AG04450 (cell line): ENCODE measurements at regions not wholly inside any gene's neighbourhood (a gene's known extent, or its start where the extent isn't known, plus 50 kb on each side); places are given as distances from the start of the nearest gene placed in this dataset.

Source experiments
- CTCF ChIA-PET: fragments of 300-600, 350-600 bp; formaldehyde crosslinking; extraction: SDS; loops from one replicate; lab custom pipeline; 2022; ENCODE audit warnings: antibody characterized with exemption, inconsistent platforms; lab: Charles Lee
- POLR2A ChIA-PET: fragments of 350-600 bp; formaldehyde crosslinking; extraction: SDS; loops from one replicate; lab custom pipeline; 2021; ENCODE audit warnings: antibody characterized with exemption, inconsistent platforms; lab: Yijun Ruan, JAX
- DNase-seq: peaks from one replicate; pipeline ENCODE4 v3.0.0-alpha.2; 2011; ENCODE audit warnings: low read depth, low spot score
- H3K27ac ChIP-seq: one replicate; pipeline ENCODE4 v1.5.1; 2012; ENCODE audit warnings: low read depth, low read length, control low read depth
- H3K27me3 ChIP-seq: one replicate; pipeline ENCODE4 v1.6.0; 2012; ENCODE audit warnings: low read length; ENCODE audit not compliant: control insufficient read depth, insufficient read depth
- H3K4me3 ChIP-seq: 2 replicates; pipeline ENCODE4 v1.5.1; 2011; ENCODE audit warnings: mild to moderate bottlenecking, low read depth, low read length, control low read depth
- H3K9me3 ChIP-seq: 2 replicates; pipeline ENCODE4 v1.5.1; 2012; ENCODE audit warnings: low read length; ENCODE audit not compliant: control insufficient read depth, insufficient read depth
- CTCF ChIP-seq: IDR thresholded peaks from 2 replicates; pipeline ENCODE4 v1.5.1; 2011; ENCODE audit warnings: low read depth, low read length, control low read depth, inconsistent platforms

GRCh38 chr21:24781146-24781545 lies 826.1 kb downstream of the MRPL39 start:
- TF ChIP-seq CTCF: no peak
- no peak overlapping the region for H3K4me3 ChIP-seq
- H3K27ac ChIP-seq: no peak overlapping the region
- CTCF ChIA-PET: interaction anchor here (0.7 kb wide), 1 partner anchor 22 kb away, joined by 4 read pairs; no protein-coding TSS in a partner anchor
- DNase-seq: no peak
- H3K27me3 ChIP-seq: no peaks in the 10 kb centered on the region
- POLR2A ChIA-PET: no interaction called here
- H3K9me3 ChIP-seq: no peaks in the 10 kb centered on the region

DNA sequence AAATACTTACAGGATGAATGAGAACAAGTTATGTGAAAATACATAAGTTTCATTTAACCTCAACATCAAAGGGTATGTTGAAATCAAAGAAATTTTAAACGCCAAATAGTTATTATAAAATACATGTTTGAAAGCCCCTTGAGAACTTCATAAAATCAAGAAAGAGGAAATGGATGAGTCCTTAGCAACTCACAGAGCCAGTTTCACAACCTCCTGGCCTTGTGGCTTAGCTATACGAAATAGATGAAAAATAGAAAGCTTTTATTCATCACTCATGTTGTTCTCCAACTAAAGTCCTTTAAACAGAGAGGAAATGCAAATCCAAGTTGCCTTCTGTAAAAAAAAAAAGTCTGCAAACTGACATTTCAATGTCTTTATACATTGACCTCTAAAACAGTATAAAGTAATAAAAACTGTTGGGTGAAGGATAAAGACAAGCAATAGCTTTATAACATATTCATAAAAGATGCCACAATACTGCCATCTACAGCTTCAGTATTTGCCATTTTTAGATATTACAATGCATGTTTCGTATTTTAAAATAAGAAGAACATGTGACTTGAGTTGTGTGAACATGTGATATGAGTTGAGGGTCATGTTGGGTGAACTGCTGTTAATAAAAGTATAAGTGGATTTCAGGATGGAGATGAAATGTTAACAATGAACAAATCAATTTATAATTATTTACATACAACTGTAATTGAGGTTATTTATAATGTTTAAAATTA lies 847.8 kb downstream of the MRPL39 start:
- CTCF ChIA-PET: interaction anchor here (0.7 kb wide), 1 partner anchor 59 kb away, joined by 3 read pairs; no protein-coding TSS in a partner anchor
- DNase-seq: no peak
- no peak for TF ChIP-seq CTCF
- POLR2A ChIA-PET: no interaction called here
- no peaks in the 10 kb centered on the region for H3K9me3 ChIP-seq
- no peak overlapping the region for H3K27ac ChIP-seq
- H3K4me3 ChIP-seq: no peak overlapping the region
- H3K27me3 ChIP-seq: peaks cover 1% of the 10 kb centered on the region

DNA sequence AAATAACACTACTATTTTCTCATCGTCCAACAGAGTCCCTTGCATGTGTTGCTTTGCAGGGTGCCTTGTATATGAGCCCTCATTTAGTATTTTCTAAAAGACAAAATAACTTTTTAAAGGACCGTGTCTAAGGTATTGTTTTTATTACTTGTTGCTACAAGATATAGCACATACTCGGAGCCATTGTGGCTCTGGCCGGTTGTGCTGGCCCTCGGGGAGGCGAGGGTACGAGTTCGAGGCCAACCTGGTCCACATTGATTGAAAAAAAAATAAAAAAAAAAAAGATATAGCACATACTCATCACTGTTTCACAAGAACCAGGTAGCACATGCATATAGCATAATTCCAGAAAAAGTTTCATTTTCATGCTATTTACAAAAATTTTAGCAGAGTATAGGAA lies 869.2 kb downstream of the MRPL39 start:
- no peak overlapping the region for H3K27ac ChIP-seq

GRCh38 chr21:24737296-24737850 lies 869.9 kb downstream of the MRPL39 start:
- Histone ChIP-seq H3K9me3 (no peaks in the 10 kb centered on the region), H3K4me3 (no peak overlapping the region), H3K27ac (no peak overlapping the region), H3K27me3 (no peaks in the 10 kb centered on the region)
- DNase-seq: no peak
- POLR2A ChIA-PET: no interaction called here
- CTCF ChIA-PET: interaction anchor here (0.6 kb wide), 1 partner anchor 576 kb away, joined by 5 read pairs; no protein-coding TSS in a partner anchor
- TF ChIP-seq CTCF: no peak

More for the DNA sequence above, 869.2 kb downstream of the MRPL39 start:
- ChIA-PET POLR2A (no interaction called here), CTCF (no interaction called here)
- no peaks in the 10 kb centered on the region for H3K9me3 ChIP-seq
- TF ChIP-seq CTCF: no peak
- no peaks in the 10 kb centered on the region for H3K27me3 ChIP-seq
- no peak overlapping the region for H3K4me3 ChIP-seq
- no peak for DNase-seq

- CTCF ChIA-PET: no interaction called here
- no peak for DNase-seq
These were observed 876.6 kb downstream of the MRPL39 start for GRCh38 chr21:24730661-24731060.

More at GRCh38 chr21:24730661-24731060, 876.6 kb downstream of the MRPL39 start:
- Histone ChIP-seq H3K4me3 (no peak overlapping the region), H3K9me3 (no peaks in the 10 kb centered on the region), H3K27ac (no peak overlapping the region), H3K27me3 (no peaks in the 10 kb centered on the region)
- POLR2A ChIA-PET: no interaction called here
- TF ChIP-seq CTCF: no peak
